ENCODE measurements at regions not wholly inside any gene's neighbourhood (a gene's known extent, or its start where the extent isn't known, plus 50 kb on each side); places are given as distances from the start of the nearest gene placed in this dataset.

DNA sequence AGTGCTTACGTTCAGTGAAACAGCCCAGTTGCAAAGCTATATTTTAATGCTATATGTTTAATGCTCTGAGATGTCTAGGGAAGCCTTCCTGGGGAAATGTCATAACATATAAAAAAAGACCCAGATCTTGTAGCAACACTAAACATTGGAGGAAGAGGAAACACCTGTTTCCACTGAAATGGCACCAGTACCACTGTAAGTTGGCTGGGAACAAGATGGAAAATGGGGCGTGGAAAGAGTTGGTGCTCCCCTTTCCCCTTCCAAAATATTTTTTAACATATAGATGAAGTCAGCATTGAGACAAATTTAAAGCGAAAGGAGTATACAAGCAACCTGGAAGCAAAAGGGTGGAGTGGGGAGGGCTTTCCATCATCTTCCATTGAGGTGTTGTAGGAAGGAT lies 289.9 kb upstream of the COL8A1 start:
- no peaks in the 10 kb centered on the region for H3K36me3 Mint-ChIP-seq (ENCODE audit: insufficient read depth in 1 of 3, low read depth in 3 of 3)

More for the DNA sequence above, 289.9 kb upstream of the COL8A1 start:
- Histone ChIP-seq H3T11ph (ENCODE audit: low read length) (no peak overlapping the region), H3K14ac (ENCODE audit: insufficient read depth, low read length) (no peak overlapping the region), H3K4me2 (ENCODE audit: insufficient read depth, insufficient read length, low read length) (no peak overlapping the region), H2BK12ac (ENCODE audit: insufficient read length, low read depth, low read length) (no peak overlapping the region), H4K20me1 (ENCODE audit: control insufficient read depth, insufficient read depth, insufficient read length) (no peaks in the 10 kb centered on the region), H3K27me3 (ENCODE audit: insufficient read depth, low read length) (no peaks in the 10 kb centered on the region), H3K23ac (ENCODE audit: insufficient read length, low read depth, low read length) (no peak overlapping the region), H3K23me2 (ENCODE audit: insufficient read length, low read depth, low read length, poor library complexity, severe bottlenecking) (no peaks in the 10 kb centered on the region), H3K27ac (ENCODE audit: insufficient read length, low read depth, low read length) (no peak overlapping the region), H3K79me2 (ENCODE audit: insufficient read depth, low read length) (no peaks in the 10 kb centered on the region), H3K4ac (ENCODE audit: low read depth, low read length) (no peak overlapping the region), H4K5ac (ENCODE audit: insufficient read length, low read depth, low read length) (no peak overlapping the region), H3K79me1 (ENCODE audit: insufficient read depth, low read depth, low read length, poor library complexity, severe bottlenecking) (no peaks in the 10 kb centered on the region), H4K91ac (ENCODE audit: insufficient read length, low read depth, low read length) (no peak overlapping the region), H2AK5ac (ENCODE audit: insufficient read length, low read length) (no peak overlapping the region), H3K56ac (ENCODE audit: insufficient read length, low read depth, low read length) (no peak overlapping the region), H2BK5ac (ENCODE audit: insufficient read length, low read length) (no peak overlapping the region), H3K9me3 (ENCODE audit: control insufficient read depth, low read depth, low read length) (no peaks in the 10 kb centered on the region), H4K8ac (replicated peaks; ENCODE audit: insufficient read length, low read depth, low read length) (no peak overlapping the region), H3K18ac (ENCODE audit: insufficient read length, low read depth, low read length) (no peak overlapping the region), H2BK20ac (ENCODE audit: low read depth, low read length, poor library complexity, severe bottlenecking) (no peak overlapping the region), H3K4me1 (ENCODE audit: insufficient read depth, low read length) (no peaks in the 10 kb centered on the region), H2BK15ac (ENCODE audit: low read depth, low read length) (no peak overlapping the region), H2AFZ (ENCODE audit: low read length) (no peak overlapping the region), H3K9ac (ENCODE audit: extremely low read depth, insufficient read length, low read length) (no peak overlapping the region), H2BK120ac (ENCODE audit: low read depth, low read length, poor library complexity, severe bottlenecking) (no peak overlapping the region)
- Mint-ChIP-seq H3K9me3 (no peaks in the 10 kb centered on the region), H3K4me1 (no peaks in the 10 kb centered on the region), H3K4me3 (no peak overlapping the region), H3K27me3 (ENCODE audit: low read depth) (no peaks in the 10 kb centered on the region), H3K27ac (no peak overlapping the region)
- no CpG with 5 or more reads among the region's 3 CpGs for WGBS (ENCODE audit: extremely low coverage, insufficient read length, low lambda C conversion rate)
- TF ChIP-seq, protein P1, sequence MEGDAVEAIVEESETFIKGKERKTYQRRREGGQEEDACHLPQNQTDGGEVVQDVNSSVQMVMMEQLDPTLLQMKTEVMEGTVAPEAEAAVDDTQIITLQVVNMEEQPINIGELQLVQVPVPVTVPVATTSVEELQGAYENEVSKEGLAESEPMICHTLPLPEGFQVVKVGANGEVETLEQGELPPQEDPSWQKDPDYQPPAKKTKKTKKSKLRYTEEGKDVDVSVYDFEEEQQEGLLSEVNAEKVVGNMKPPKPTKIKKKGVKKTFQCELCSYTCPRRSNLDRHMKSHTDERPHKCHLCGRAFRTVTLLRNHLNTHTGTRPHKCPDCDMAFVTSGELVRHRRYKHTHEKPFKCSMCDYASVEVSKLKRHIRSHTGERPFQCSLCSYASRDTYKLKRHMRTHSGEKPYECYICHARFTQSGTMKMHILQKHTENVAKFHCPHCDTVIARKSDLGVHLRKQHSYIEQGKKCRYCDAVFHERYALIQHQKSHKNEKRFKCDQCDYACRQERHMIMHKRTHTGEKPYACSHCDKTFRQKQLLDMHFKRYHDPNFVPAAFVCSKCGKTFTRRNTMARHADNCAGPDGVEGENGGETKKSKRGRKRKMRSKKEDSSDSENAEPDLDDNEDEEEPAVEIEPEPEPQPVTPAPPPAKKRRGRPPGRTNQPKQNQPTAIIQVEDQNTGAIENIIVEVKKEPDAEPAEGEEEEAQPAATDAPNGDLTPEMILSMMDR (conservative IDR thresholded peaks at IDR 0.05), result no peak
- no peak for DNase-seq
